Epithelial cell of proximal tubule (primary cell): ENCODE measurements at regions not wholly inside any gene's neighbourhood (a gene's known extent, or its start where the extent isn't known, plus 50 kb on each side); places are given as distances from the start of the nearest gene placed in this dataset.

ENCODE experiments used
- DNase-seq: peaks from one replicate; pipeline ENCODE4 v3.0.0-alpha.2; 2011; ENCODE audit warnings: low read depth
- H3K4me3 ChIP-seq: 2 replicates; pipeline ENCODE4 v1.5.1; 2011; ENCODE audit warnings: low read depth, mild to moderate bottlenecking, low read length
- CTCF ChIP-seq: conservative IDR thresholded peaks from 2 replicates; pipeline ENCODE4 v1.5.1; 2012; ENCODE audit warnings: low read depth, mild to moderate bottlenecking, low read length

- no peak overlapping the region for H3K4me3 ChIP-seq
- no peak for DNase-seq
- TF ChIP-seq CTCF, result no peak
Observed at GRCh38 chr2:216320852-216321251, 51.4 kb downstream of the MARCHF4 start.

- H3K4me3 ChIP-seq, result no peak overlapping the region
- TF ChIP-seq CTCF, result no peak
- no peak for DNase-seq
Observed at GRCh38 chr2:216319771-216320170, 52.5 kb downstream of the MARCHF4 start.

- no peak for TF ChIP-seq CTCF
- no peak for DNase-seq
- H3K4me3 ChIP-seq, result no peak overlapping the region
Observed at GRCh38 chr2:216318521-216318874, 53.8 kb downstream of the MARCHF4 start.

DNA sequence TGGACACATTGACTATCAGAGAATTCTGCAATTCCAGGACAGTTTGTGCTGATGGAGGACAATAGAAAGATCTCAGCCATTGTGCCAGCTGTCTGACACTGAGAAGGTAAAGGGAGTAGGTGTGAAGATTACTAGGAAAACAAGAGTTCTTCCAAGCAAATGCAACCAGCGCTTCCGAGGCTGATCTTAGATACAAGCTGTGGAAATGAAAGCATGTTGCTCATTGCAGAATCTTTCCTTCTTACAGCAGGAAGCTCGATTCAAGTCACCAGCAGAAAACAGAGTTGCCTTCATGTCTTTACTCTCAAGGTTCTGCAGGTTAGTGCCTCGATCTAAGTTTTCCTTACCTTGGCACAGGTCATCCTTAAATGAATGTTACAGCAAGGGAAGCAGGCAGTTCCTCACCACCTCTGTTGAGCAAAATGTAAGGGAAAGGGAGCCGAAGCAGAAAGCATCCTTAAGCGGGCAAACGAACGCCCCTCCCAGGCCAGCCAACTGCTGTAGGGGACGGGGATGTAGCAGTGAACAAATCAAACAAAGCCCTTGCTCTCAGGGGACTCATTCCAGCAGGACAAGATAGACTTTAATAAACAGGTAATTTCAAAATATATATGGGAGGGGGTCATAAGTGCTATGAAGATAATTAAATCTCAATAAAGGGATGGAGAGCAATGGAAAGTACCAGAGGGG is 54.3 kb downstream of the MARCHF4 start:
- TF ChIP-seq CTCF, result no peak
- no peak for DNase-seq
- H3K4me3 ChIP-seq, result no peak overlapping the region

- H3K4me3 ChIP-seq, result no peak overlapping the region
- DNase-seq, result peak; percentile 50
- no peak for TF ChIP-seq CTCF
Observed at GRCh38 chr2:216316743-216317142, 55.5 kb downstream of the MARCHF4 start.

DNA sequence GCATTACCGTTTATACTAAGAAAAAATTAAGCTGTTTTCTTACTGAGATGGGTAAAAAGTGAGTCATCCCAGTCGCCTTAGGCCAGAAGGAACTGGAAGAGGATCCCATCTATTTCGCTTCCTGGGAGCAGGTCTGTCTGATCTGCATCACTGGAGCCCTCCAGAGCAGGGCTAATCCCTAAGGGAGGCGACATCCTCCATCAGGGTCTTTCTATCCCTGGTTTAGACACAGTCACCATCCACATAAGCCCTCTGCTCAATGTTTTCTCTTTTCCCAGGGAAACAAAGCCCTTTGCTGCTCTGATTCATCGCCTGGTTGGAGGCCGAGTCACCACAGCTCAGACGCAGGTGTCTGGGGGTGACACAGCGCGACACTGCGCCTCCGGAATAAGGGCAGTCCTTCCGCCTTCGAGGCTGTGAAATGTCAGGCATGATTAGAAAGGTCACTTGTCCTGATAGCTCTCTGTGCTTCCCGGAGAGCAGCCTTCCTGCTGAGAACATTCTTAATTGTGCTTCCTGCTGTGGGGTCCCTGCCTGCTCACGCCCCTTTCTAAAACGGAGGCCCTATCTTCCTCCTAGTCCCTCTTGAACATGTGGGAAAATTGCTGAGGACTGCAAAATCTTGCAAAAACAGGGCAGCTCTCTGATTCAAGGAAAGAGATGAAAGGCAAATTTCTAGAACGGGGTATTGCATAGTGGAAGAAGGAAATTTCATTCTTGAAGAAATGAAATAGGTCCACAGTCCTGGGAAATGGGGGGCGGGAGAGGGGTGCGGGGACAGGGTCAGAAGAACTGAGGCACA is 56.3 kb downstream of the MARCHF4 start:
- no peak for TF ChIP-seq CTCF
- peak; percentile 27 for DNase-seq
- H3K4me3 ChIP-seq, result peak overlapping the region; percentile 5

DNA sequence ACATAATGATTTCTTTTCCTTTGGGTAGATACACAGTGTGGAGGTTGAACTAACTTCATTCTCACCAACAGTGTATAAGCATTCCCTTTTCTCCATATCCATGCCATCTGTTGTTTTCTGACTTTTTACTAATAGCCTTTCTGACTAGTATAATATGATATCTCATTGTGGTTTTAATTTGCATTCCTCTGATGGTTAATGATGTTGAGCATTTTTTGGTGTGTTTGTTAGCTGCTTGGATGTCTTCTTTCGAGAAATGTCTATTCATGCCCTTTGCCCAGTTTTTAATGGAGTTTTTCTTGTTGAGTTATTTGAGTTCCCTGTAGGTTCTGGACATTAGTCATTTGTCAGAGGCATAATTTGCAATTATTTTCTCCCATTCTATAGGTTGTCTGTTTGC is 59.8 kb downstream of the MARCHF4 start:
- H3K4me3 ChIP-seq, result no peak overlapping the region
- no peak for TF ChIP-seq CTCF
- DNase-seq, result no peak
